A549 (cell line): ENCODE measurements at regions not wholly inside any gene's neighbourhood (a gene's known extent, or its start where the extent isn't known, plus 50 kb on each side); places are given as distances from the start of the nearest gene placed in this dataset.

Source experiments
- ATAC-seq, 2 experiments: fragments of 200-7000 bp in 1 of 2; fragments of >200 bp in 1 of 2; cut with Nextera tagmentation in 1 of 2; cut with Tn5 transposase in 1 of 2; 3 replicates each; pipeline versions ENCODE4 v1.8.0 to v1.9.1; 2018 to 2020; ENCODE audit warnings: mild to moderate bottlenecking in 1 of 2, moderate library complexity in 1 of 2
- CTCF ChIA-PET: fragments of 300-600 bp; sonication (Branson Sonifier 250); formaldehyde crosslinking; extraction: SDS; loops from one replicate; lab custom pipeline; 2021; ENCODE audit warnings: antibody characterized with exemption, inconsistent platforms; lab: Yijun Ruan, JAX
- POLR2A ChIA-PET: fragments of 350-600 bp; formaldehyde crosslinking; extraction: SDS; loops from one replicate; lab custom pipeline; 2021; ENCODE audit warnings: antibody characterized with exemption, inconsistent platforms; lab: Yijun Ruan, JAX
- DNase-seq, 2 experiments: peaks; one replicate each; pipeline versions ENCODE4 v3.0.0 to v3.0.0-alpha.2; 2011 to 2016; ENCODE audit warnings: low read depth in 1 of 2, low spot score in 1 of 2
- FAIRE-seq: peaks from 2 replicates; lab custom pipeline; 2011; peaks lifted over from hg19 to GRCh38; lab: Jason Lieb, UNC
- H3K27ac ChIP-seq, 2 experiments: fragments of >200 bp; sonication (Bioruptor Twin); formaldehyde crosslinking; 3 replicates each; pipeline ENCODE4 v1.5.1; 2016 to 2017
- H3K4me1 ChIP-seq: fragments of >200 bp; sonication (Bioruptor Twin); formaldehyde crosslinking; 3 replicates; pipeline ENCODE4 v1.6.1; 2016
- H3K4me2 ChIP-seq: fragments of >200 bp; sonication (Bioruptor Twin); formaldehyde crosslinking; 3 replicates; pipeline ENCODE4 v1.6.1; 2016
- H3K4me3 ChIP-seq: fragments of >200 bp; sonication (Bioruptor Twin); formaldehyde crosslinking; 3 replicates; pipeline ENCODE4 v1.5.1; 2016
- H3K9me3 ChIP-seq: fragments of >200 bp; sonication (Bioruptor Twin); formaldehyde crosslinking; 3 replicates; pipeline ENCODE4 v1.6.1; 2016
- CEBPB ChIP-seq, 2 experiments: fragments of >200 bp in 1 of 2; sonication (Bioruptor Twin) in 1 of 2; formaldehyde crosslinking in 1 of 2; IDR thresholded peaks; 2 replicates each; pipeline ENCODE4 v1.6.1; 2012 to 2016
- EHF ChIP-seq: fragments of 250-450 bp; sonication (Bioruptor Pico); IDR thresholded peaks from 2 replicates; pipeline ENCODE4 v1.5.0; 2020; ENCODE audit warnings: mild to moderate bottlenecking
- EP300 ChIP-seq, 2 experiments: fragments of >200 bp; sonication (Bioruptor Twin); formaldehyde crosslinking; IDR thresholded peaks; 2 replicates in 1 of 2; 3 replicates in 1 of 2; pipeline ENCODE4 v1.6.1; 2016 to 2017
- ESRRA ChIP-seq: fragments of 150-350 bp; IDR thresholded peaks from 2 replicates; pipeline ENCODE4 v1.6.1; 2014; ENCODE audit warnings: mild to moderate bottlenecking, low read length, borderline replicate concordance
- FOXS1 ChIP-seq: fragments of 250-450 bp; sonication (Bioruptor Pico); IDR thresholded peaks from 2 replicates; pipeline ENCODE4 v1.5.0; 2020; ENCODE audit warnings: mild to moderate bottlenecking, moderate library complexity
- HDAC2 ChIP-seq: fragments of 200-600 bp; sonication (generic); IDR thresholded peaks from 2 replicates; pipeline ENCODE4 v1.6.1; 2016
- HEYL ChIP-seq: fragments of 250-450 bp; sonication (Bioruptor Pico); IDR thresholded peaks from 2 replicates; pipeline ENCODE4 v1.8.0; 2021; ENCODE audit warnings: mild to moderate bottlenecking, moderate library complexity
- HOXB13 ChIP-seq: fragments of 250-450 bp; sonication (Bioruptor Pico); IDR thresholded peaks from 2 replicates; pipeline ENCODE4 v1.5.0; 2020; ENCODE audit warnings: low read depth, mild to moderate bottlenecking, moderate library complexity
- JUN ChIP-seq, 2 experiments: fragments of >200 bp; sonication (Bioruptor Twin); formaldehyde crosslinking; IDR thresholded peaks; 2 replicates in 1 of 2; 3 replicates in 1 of 2; pipeline ENCODE4 v1.6.1; 2016 to 2017
- JUNB ChIP-seq: fragments of >200 bp; sonication (Bioruptor Twin); formaldehyde crosslinking; IDR thresholded peaks from 2 replicates; pipeline ENCODE4 v1.6.1; 2016
- KDM5A ChIP-seq: fragments of 200-600 bp; sonication (generic); IDR thresholded peaks from 2 replicates; pipeline ENCODE4 v1.6.1; 2016; ENCODE audit warnings: antibody characterized with exemption, mild to moderate bottlenecking
- MAZ ChIP-seq: fragments of 150-350 bp; IDR thresholded peaks from 2 replicates; pipeline ENCODE4 v1.6.1; 2014; ENCODE audit warnings: antibody characterized with exemption, low read depth, low read length, borderline replicate concordance
- MYC ChIP-seq: IDR thresholded peaks from 2 replicates; pipeline ENCODE4 v1.6.1; 2012; ENCODE audit warnings: mild to moderate bottlenecking, inconsistent platforms, low read length, improper control_type of control experiment, borderline replicate concordance
- NPAS2 ChIP-seq: fragments of 250-450 bp; sonication (Bioruptor Pico); IDR thresholded peaks from 2 replicates; pipeline ENCODE4 v1.8.0; 2022; ENCODE audit warnings: mild to moderate bottlenecking, moderate library complexity, borderline replicate concordance
- NR3C1 ChIP-seq: fragments of >200 bp; sonication (Bioruptor Twin); formaldehyde crosslinking; IDR thresholded peaks from 3 replicates; pipeline ENCODE4 v1.6.1; 2017
- PHF8 ChIP-seq: fragments of 200-600 bp; sonication (generic); IDR thresholded peaks from 2 replicates; pipeline ENCODE4 v1.6.1; 2016; ENCODE audit warnings: low read depth, mild to moderate bottlenecking, antibody characterized with exemption, moderate library complexity, borderline replicate concordance
- RNF2 ChIP-seq: fragments of 200-600 bp; sonication (generic); IDR thresholded peaks from 2 replicates; pipeline ENCODE4 v1.6.1; 2016; ENCODE audit warnings: low read depth, mild to moderate bottlenecking, antibody characterized with exemption, moderate library complexity, borderline replicate concordance
- ZFP36 ChIP-seq: fragments of 450-650 bp; IDR thresholded peaks from 2 replicates; pipeline ENCODE4 v1.6.1; 2014; ENCODE audit warnings: borderline replicate concordance; ENCODE audit not compliant: partially characterized antibody
- WGBS: methylation state at CpG from one replicate; pipeline ENCODE4 v1.1.6; 2017; ENCODE audit errors: missing lambda C conversion rate; 5-methylcytosine and 5-hydroxymethylcytosine counted together
- TF ChIP-seq, protein P1 (sequence below): fragments of 450-650 bp; IDR thresholded peaks from 2 replicates; pipeline ENCODE4 v1.6.1; 2014; ENCODE audit warnings: antibody characterized with exemption
- TF ChIP-seq, protein P2 (sequence below): IDR thresholded peaks from 2 replicates; pipeline ENCODE4 v1.6.1; 2012
- TF ChIP-seq, protein P3 (sequence below): fragments of >200 bp; sonication (Bioruptor Twin); formaldehyde crosslinking; IDR thresholded peaks from 3 replicates; pipeline ENCODE4 v1.5.1; 2016
- TF ChIP-seq, protein P4 (sequence below): fragments of 250-450 bp; sonication (Bioruptor Pico); IDR thresholded peaks from 2 replicates; pipeline ENCODE4 v1.5.0; 2021; ENCODE audit warnings: mild to moderate bottlenecking, moderate library complexity, borderline replicate concordance
- TF ChIP-seq, protein P5 (sequence below): fragments of 250-450 bp; sonication (Bioruptor Pico); IDR thresholded peaks from 2 replicates; pipeline ENCODE4 v1.5.0; 2020; ENCODE audit warnings: low read depth, mild to moderate bottlenecking, moderate library complexity
- TF ChIP-seq, protein P6 (sequence below): IDR thresholded peaks from 2 replicates; pipeline ENCODE4 v1.6.1; 2012

DNA sequence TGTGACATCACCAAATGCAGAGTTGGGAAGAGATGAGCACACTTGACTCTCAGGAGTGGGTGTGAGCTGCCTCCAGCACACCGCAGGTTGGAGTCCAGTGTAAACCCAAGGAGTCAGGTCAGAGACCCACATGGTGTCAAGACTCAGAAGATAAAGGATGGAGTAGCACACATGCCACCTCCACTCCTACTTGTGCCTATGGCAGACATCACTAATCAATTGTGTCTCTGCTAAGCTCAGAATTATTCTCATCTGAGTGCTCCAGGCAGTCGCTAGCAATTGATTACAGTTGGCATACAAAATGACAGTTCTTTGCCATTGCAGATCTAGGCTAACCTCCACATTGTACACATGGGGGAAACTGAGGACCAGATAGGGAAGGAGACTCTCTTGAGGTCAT is 187.1 kb downstream of the RPS24 start:
- Histone ChIP-seq H3K27ac (no peak overlapping the region), H3K9me3 (no peaks in the 10 kb centered on the region), H3K4me1 (no peaks in the 10 kb centered on the region), H3K4me2 (no peak overlapping the region), H3K4me3 (no peak overlapping the region)
- 67% methylated on average over 2 of the region's 2 CpGs for WGBS
- DNase-seq (no peak), FAIRE-seq (no peak), ATAC-seq (no peak)
- CTCF ChIA-PET, result interaction anchor here (1.4 to 2.2 kb wide), 5 partner anchors 8 to 81 kb away, joined by 3 to 6 read pairs (median 6); no protein-coding TSS in a partner anchor
- POLR2A ChIA-PET, result no interaction called here
- no peak for TF ChIP-seq RNF2
- no peak for TF ChIP-seq JUNB
- no peak for TF ChIP-seq JUN (IDR thresholded peaks at IDR 0.05)
- TF ChIP-seq, protein P1, sequence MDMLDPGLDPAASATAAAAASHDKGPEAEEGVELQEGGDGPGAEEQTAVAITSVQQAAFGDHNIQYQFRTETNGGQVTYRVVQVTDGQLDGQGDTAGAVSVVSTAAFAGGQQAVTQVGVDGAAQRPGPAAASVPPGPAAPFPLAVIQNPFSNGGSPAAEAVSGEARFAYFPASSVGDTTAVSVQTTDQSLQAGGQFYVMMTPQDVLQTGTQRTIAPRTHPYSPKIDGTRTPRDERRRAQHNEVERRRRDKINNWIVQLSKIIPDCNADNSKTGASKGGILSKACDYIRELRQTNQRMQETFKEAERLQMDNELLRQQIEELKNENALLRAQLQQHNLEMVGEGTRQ, result no peak
- no peak for TF ChIP-seq MAZ
- no peak for TF ChIP-seq KDM5A
- TF ChIP-seq PHF8, result no peak
- no peak for TF ChIP-seq NR3C1
- TF ChIP-seq ESRRA, result no peak
- TF ChIP-seq, protein P2, sequence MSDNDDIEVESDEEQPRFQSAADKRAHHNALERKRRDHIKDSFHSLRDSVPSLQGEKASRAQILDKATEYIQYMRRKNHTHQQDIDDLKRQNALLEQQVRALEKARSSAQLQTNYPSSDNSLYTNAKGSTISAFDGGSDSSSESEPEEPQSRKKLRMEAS, result no peak
- TF ChIP-seq EHF (CRISPR knock-in tag), result no peak
- TF ChIP-seq, protein P3, sequence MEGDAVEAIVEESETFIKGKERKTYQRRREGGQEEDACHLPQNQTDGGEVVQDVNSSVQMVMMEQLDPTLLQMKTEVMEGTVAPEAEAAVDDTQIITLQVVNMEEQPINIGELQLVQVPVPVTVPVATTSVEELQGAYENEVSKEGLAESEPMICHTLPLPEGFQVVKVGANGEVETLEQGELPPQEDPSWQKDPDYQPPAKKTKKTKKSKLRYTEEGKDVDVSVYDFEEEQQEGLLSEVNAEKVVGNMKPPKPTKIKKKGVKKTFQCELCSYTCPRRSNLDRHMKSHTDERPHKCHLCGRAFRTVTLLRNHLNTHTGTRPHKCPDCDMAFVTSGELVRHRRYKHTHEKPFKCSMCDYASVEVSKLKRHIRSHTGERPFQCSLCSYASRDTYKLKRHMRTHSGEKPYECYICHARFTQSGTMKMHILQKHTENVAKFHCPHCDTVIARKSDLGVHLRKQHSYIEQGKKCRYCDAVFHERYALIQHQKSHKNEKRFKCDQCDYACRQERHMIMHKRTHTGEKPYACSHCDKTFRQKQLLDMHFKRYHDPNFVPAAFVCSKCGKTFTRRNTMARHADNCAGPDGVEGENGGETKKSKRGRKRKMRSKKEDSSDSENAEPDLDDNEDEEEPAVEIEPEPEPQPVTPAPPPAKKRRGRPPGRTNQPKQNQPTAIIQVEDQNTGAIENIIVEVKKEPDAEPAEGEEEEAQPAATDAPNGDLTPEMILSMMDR, result no peak
- TF ChIP-seq, protein P4, sequence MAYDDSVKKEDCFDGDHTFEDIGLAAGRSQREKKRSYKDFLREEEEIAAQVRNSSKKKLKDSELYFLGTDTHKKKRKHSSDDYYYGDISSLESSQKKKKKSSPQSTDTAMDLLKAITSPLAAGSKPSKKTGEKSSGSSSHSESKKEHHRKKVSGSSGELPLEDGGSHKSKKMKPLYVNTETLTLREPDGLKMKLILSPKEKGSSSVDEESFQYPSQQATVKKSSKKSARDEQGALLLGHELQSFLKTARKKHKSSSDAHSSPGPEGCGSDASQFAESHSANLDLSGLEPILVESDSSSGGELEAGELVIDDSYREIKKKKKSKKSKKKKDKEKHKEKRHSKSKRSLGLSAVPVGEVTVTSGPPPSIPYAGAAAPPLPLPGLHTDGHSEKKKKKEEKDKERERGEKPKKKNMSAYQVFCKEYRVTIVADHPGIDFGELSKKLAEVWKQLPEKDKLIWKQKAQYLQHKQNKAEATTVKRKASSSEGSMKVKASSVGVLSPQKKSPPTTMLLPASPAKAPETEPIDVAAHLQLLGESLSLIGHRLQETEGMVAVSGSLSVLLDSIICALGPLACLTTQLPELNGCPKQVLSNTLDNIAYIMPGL (CRISPR knock-in tag), result no peak
- TF ChIP-seq MYC, result no peak
- TF ChIP-seq CEBPB (IDR thresholded peaks at IDR 0.05), result no peak
- TF ChIP-seq ZFP36, result no peak
- TF ChIP-seq, protein P5, sequence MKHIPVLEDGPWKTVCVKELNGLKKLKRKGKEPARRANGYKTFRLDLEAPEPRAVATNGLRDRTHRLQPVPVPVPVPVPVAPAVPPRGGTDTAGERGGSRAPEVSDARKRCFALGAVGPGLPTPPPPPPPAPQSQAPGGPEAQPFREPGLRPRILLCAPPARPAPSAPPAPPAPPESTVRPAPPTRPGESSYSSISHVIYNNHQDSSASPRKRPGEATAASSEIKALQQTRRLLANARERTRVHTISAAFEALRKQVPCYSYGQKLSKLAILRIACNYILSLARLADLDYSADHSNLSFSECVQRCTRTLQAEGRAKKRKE (CRISPR knock-in tag), result no peak

DNA sequence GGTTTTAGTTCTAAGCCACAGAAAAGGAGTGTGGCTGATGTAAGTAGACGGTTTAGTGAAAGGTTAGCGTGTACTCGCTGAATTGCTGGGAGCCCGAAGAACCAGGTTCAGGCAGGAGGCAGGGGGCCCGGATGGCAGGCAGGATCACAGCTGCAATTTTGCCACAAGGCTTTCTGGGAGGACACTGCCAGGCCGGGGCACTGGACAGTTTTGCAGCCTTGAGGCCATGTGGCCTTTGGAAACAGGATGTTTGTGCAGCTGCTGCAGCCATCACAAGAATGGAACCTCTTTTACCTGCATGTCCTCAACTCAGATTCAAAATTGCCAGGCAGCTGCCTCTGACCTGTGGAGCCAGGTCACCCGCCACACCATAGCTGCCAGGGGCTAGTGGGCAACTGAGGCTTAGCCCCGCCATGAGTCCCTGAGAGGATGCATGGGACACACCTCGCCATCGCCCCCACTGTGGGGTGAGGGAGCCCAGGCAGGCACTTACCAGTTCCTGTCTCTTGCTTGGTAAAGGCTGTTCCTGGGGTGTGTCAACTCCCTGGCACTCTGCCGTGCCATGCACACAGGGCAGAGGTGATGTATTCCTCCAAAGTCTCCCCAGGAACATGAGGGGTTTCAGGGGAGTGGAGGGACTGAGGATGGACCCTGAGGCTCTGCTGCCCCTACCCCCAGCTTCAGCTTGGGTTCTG is 188.6 kb downstream of the RPS24 start:
- CTCF ChIA-PET, result interaction anchor here (0.7 to 1.6 kb wide), 5 partner anchors 10 to 34 kb away, joined by 3 to 7 read pairs (median 4); no protein-coding TSS in a partner anchor
- FAIRE-seq (no peak), DNase-seq (no peak), ATAC-seq (no peak)
- Histone ChIP-seq H3K27ac (no peak overlapping the region), H3K4me3 (no peak overlapping the region), H3K4me1 (no peaks in the 10 kb centered on the region), H3K4me2 (no peak overlapping the region), H3K9me3 (no peaks in the 10 kb centered on the region)
- TF ChIP-seq, protein P1, result no peak
- TF ChIP-seq NPAS2 (no peak), EHF (CRISPR knock-in tag) (no peak), HDAC2 (no peak), HEYL (no peak), EP300 (IDR thresholded peaks at IDR 0.05) (no peak), FOXS1 (CRISPR knock-in tag) (no peak), HOXB13 (CRISPR knock-in tag) (no peak), PHF8 (no peak), ZFP36 (no peak)
- TF ChIP-seq, protein P6, sequence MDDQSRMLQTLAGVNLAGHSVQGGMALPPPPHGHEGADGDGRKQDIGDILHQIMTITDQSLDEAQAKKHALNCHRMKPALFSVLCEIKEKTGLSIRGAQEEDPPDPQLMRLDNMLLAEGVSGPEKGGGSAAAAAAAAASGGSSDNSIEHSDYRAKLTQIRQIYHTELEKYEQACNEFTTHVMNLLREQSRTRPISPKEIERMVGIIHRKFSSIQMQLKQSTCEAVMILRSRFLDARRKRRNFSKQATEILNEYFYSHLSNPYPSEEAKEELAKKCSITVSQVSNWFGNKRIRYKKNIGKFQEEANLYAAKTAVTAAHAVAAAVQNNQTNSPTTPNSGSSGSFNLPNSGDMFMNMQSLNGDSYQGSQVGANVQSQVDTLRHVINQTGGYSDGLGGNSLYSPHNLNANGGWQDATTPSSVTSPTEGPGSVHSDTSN, result no peak
- POLR2A ChIA-PET, result no interaction called here
- 79% methylated on average over 11 of the region's 11 CpGs for WGBS
